K562 (cell line): ENCODE measurements at regions not wholly inside any gene's neighbourhood (a gene's known extent, or its start where the extent isn't known, plus 50 kb on each side); places are given as distances from the start of the nearest gene placed in this dataset.

Source experiments
- ATF2 ChIP-seq: sonication (generic); formaldehyde crosslinking; IDR thresholded peaks from 2 replicates; pipeline ENCODE4 v1.8.1; 2022; ENCODE audit warnings: missing genetic modification reagents
- FOXJ2 ChIP-seq: fragments of 200-800 bp; sonication (Bioruptor generic); IDR thresholded peaks from 2 replicates; pipeline ENCODE4 v1.6.1; 2016; ENCODE audit warnings: missing genetic modification characterization, missing compliant biosample characterization
- HDAC1 ChIP-seq, 2 experiments: fragments of 450-650 bp; IDR thresholded peaks; 2 replicates each; pipeline ENCODE4 v1.6.1; 2016 to 2017; ENCODE audit warnings: inconsistent platforms in 1 of 2, mild to moderate bottlenecking in 1 of 2, moderate library complexity in 1 of 2
- MAFG ChIP-seq: fragments of 450-650 bp; conservative IDR thresholded peaks from 2 replicates; pipeline ENCODE4 v1.6.1; 2016; ENCODE audit warnings: missing genetic modification characterization, missing compliant biosample characterization
- RBM39 ChIP-seq: fragments of 200-400 bp; formaldehyde crosslinking; optimal IDR thresholded peaks from 2 replicates; pipeline ENCODE3; 2018; ENCODE audit warnings: low read depth, low read length
- RFX1 ChIP-seq: fragments of 450-650 bp; IDR thresholded peaks from 2 replicates; pipeline ENCODE4 v1.6.1; 2016; ENCODE audit warnings: mild to moderate bottlenecking, moderate library complexity
- SMAD2 ChIP-seq: fragments of 150-350 bp; IDR thresholded peaks from 2 replicates; pipeline ENCODE4 v1.6.1; 2014; ENCODE audit warnings: low read depth, mild to moderate bottlenecking, low read length
- TCF3 ChIP-seq: sonication (generic); formaldehyde crosslinking; IDR thresholded peaks from 2 replicates; pipeline ENCODE4 v1.4.0; 2020; ENCODE audit warnings: mild to moderate bottlenecking, missing genetic modification reagents
- TEAD1 ChIP-seq, 2 experiments: fragments of 450-650 bp in 1 of 2; sonication (generic) in 1 of 2; formaldehyde crosslinking; IDR thresholded peaks; 2 replicates each; pipeline versions ENCODE4 v1.4.0 to v1.8.0; 2020 to 2022; ENCODE audit warnings: mild to moderate bottlenecking in 2 of 2, missing genetic modification reagents in 1 of 2
- ZBTB17 ChIP-seq: fragments of 450-650 bp; formaldehyde crosslinking; IDR thresholded peaks from 2 replicates; pipeline ENCODE4 v1.4.0; 2020; ENCODE audit warnings: mild to moderate bottlenecking
- ZNF232 ChIP-seq: sonication (generic); formaldehyde crosslinking; IDR thresholded peaks from 2 replicates; pipeline ENCODE4 v1.8.0; 2022; ENCODE audit warnings: mild to moderate bottlenecking, missing genetic modification reagents
- ZNF347 ChIP-seq: fragments of 450-650 bp; formaldehyde crosslinking; IDR thresholded peaks from 2 replicates; pipeline ENCODE4 v1.4.0; 2020; ENCODE audit warnings: low read depth, mild to moderate bottlenecking, moderate library complexity
- ZNF518B ChIP-seq: fragments of 250-450 bp; sonication (Bioruptor Pico); IDR thresholded peaks from 2 replicates; pipeline ENCODE4 v1.5.0; 2021; ENCODE audit warnings: mild to moderate bottlenecking, moderate library complexity
- ZNF717 ChIP-seq: fragments of 250-450 bp; sonication (Bioruptor Pico); IDR thresholded peaks from 2 replicates; pipeline ENCODE4 v1.5.0; 2021

DNA sequence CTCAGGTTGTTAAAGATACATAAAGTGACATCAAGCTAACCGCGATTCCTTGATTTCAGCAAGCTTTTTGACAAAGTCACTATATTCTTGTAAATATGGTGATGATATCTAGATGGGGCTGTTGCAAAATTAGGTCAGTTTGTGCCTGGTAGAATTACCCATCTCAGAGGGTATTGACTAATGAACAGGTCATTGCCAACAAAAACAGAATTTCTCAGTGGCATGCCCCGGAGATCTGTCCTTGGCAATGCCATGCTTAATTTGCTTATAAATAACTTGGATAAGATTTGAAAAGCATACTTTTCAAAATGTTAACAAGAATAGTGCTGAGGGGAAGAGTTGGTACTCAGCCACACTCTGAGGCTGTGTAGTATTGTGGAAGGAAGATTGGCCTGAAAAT is 783.3 kb upstream of the SEMA6A start (continued):
- TF ChIP-seq TCF3 (CRISPR knock-in tag) (no peak), MAFG (no peak), ATF2 (CRISPR knock-in tag) (no peak), HDAC1 (IDR thresholded peaks at IDR 0.05) (no peak), RBM39 (no peak), TEAD1 (CRISPR knock-in tag; IDR thresholded peaks at IDR 0.05) (no peak), SMAD2 (no peak), FOXJ2 (no peak), ZNF518B (CRISPR knock-in tag) (no peak), ZNF717 (CRISPR knock-in tag) (no peak), ZNF347 (CRISPR knock-in tag) (no peak), ZNF232 (CRISPR knock-in tag) (no peak), RFX1 (no peak), ZBTB17 (CRISPR knock-in tag) (no peak)
